ENCODE measurements at regions not wholly inside any gene's neighbourhood (a gene's known extent, or its start where the extent isn't known, plus 50 kb on each side); places are given as distances from the start of the nearest gene placed in this dataset.

DNA sequence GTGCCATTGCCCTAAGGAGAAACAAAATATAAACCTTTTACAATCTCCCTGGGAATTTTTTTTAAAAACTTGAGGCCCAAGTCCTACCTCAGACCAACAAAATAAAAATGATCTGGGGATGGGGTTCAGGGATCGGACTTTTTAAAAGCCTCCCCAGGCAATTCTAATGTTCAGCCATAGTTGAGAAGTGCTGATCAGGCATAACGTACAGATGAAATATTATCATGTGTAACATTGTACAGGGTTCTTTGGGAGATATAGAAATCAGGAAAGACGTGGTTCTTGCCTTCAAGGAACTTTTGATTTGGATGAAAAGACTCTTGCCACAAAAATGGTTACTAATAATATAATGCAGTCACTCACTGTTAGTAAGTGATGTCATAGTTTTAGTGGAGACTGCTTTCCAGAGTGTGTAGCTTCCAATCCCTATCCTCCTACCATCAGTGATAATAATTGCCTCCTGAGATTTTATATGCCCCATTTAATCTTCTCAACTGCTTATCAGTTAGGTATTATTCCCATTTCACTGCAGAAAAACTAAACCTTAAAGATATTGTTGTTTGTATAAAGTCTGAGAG, 135.6 kb downstream of the BRMS1L start:
- H3K27ac ChIP-seq (ENCODE audit: extremely low read depth, low read depth, low read length): no peak overlapping the region
- ChIA-PET CTCF (ENCODE audit: low intra/inter-chr PET ratio) (no interaction called here), POLR2A (no interaction called here)
- peaks cover 0 to under 1% of the 10 kb centered on the region in 2 experiments; a peak in 1 of 5 replicates for H3K27me3 ChIP-seq (ENCODE audit: control insufficient read depth in 2 of 2, insufficient read depth in 2 of 2, low read length in 2 of 2)
- no peak for ATAC-seq
- in situ Hi-C loops (cut with MboI) (no loop called here), intact Hi-C loops (cut with micrococcal nuclease) (no loop called here)
- no peaks in the 10 kb centered on the region for H3K36me3 ChIP-seq (ENCODE audit: control insufficient read depth, insufficient read depth, low read length)
- H3K9me1 ChIP-seq (ENCODE audit: control insufficient read depth, insufficient read depth, low read length): no peaks in the 10 kb centered on the region
- H2AFZ ChIP-seq (ENCODE audit: low read depth, low read length): no peak overlapping the region
- no peaks in the 10 kb centered on the region for H3K4me1 ChIP-seq (replicated peaks in 1 of 2; ENCODE audit: control insufficient read depth in 2 of 2, insufficient read depth in 2 of 2, low read length in 2 of 2)
- H3K9ac ChIP-seq (ENCODE audit: insufficient read depth in 1 of 2, low read depth in 2 of 2, low read length in 2 of 2): no peak overlapping the region
- FAIRE-seq: no peak
- TF ChIP-seq MAFF (IDR thresholded peaks at IDR 0.05; ENCODE audit: low read length) (0 out of 2 replicates have a peak, but pooled peaks have one; percentile 37), TAF9B (IDR thresholded peaks at IDR 0.05; ENCODE audit: partially characterized antibody) (no peak), E2F3 (CRISPR knock-in tag; IDR thresholded peaks at IDR 0.05) (no peak), ZNF3 (CRISPR knock-in tag; IDR thresholded peaks at IDR 0.05) (no peak), ZNF316 (IDR thresholded peaks at IDR 0.05) (peak; percentile 33), DNMT1 (IDR thresholded peaks at IDR 0.05) (no peak), MAFK (IDR thresholded peaks at IDR 0.05; ENCODE audit: low read length) (peak; percentile 25; the same call in 1 of the 2 replicates)
- TF ChIP-seq, protein P1, sequence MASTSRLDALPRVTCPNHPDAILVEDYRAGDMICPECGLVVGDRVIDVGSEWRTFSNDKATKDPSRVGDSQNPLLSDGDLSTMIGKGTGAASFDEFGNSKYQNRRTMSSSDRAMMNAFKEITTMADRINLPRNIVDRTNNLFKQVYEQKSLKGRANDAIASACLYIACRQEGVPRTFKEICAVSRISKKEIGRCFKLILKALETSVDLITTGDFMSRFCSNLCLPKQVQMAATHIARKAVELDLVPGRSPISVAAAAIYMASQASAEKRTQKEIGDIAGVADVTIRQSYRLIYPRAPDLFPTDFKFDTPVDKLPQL (IDR thresholded peaks at IDR 0.05; ENCODE audit: extremely low read depth, insufficient read length): no peak
- no peak for DNase-seq (ENCODE audit: extremely low read depth in 1 of 4, low spot score in 3 of 4)
- no peaks in the 10 kb centered on the region for H3K79me2 ChIP-seq (ENCODE audit: control insufficient read depth, insufficient read depth, low read length)
- no peak overlapping the region for H3K4me2 ChIP-seq (ENCODE audit: insufficient read depth, low read length)
- no peaks in the 10 kb centered on the region; the same call in 1 of the 2 replicates for H4K20me1 ChIP-seq (replicated peaks; ENCODE audit: control insufficient read depth, insufficient read depth, low read length)
- BruUV-seq (replicated peaks): no TSS peak
- 0% methylated on average over 3 of the region's 3 CpGs for WGBS (ENCODE audit: insufficient coverage, low coverage, missing lambda C conversion rate)
- no peaks in the 10 kb centered on the region for H3K9me3 ChIP-seq (replicated peaks; ENCODE audit: control insufficient read depth, insufficient read depth, low read depth, low read length)
- H3K4me3 ChIP-seq: no peak overlapping the region

Measured in K562 (cell line).